H1 (cell line): ENCODE measurements at regions not wholly inside any gene's neighbourhood (a gene's known extent, or its start where the extent isn't known, plus 50 kb on each side); places are given as distances from the start of the nearest gene placed in this dataset.

Source experiments
- CTCF ChIA-PET: fragments of 300-600 bp; sonication (Branson Sonifier 250); formaldehyde crosslinking; loops from one replicate; lab custom pipeline; 2021; ENCODE audit not compliant: partially characterized antibody; lab: Charles Lee
- POLR2A ChIA-PET: fragments of 300-600 bp; sonication (Branson Sonifier 250); formaldehyde crosslinking; loops from one replicate; lab custom pipeline; 2021; ENCODE audit warnings: inconsistent platforms; ENCODE audit not compliant: partially characterized antibody; lab: Charles Lee
- DNase-seq, 2 experiments: peaks; one replicate each; pipeline versions ENCODE4 v3.0.0 to v3.0.0-alpha.2; 2010 to 2022; ENCODE audit warnings: low spot score in 2 of 2, low read depth in 1 of 2, mixed read lengths in 1 of 2
- FAIRE-seq: peaks from 2 replicates; lab custom pipeline; 2011; peaks lifted over from hg19 to GRCh38; lab: Jason Lieb, UNC
- H2AFZ ChIP-seq: 2 replicates; pipeline ENCODE4 v1.8.1; 2012; ENCODE audit warnings: low read length, inconsistent platforms
- H2AK5ac ChIP-seq: 2 replicates; pipeline ENCODE4 v1.6.1; 2013; ENCODE audit warnings: low read depth, low read length
- H2BK120ac ChIP-seq: replicated peaks from 2 replicates; pipeline ENCODE3; 2013; ENCODE audit warnings: low read depth, low read length, inconsistent platforms
- H2BK12ac ChIP-seq: 2 replicates; pipeline ENCODE4 v1.6.1; 2013; ENCODE audit warnings: low read depth, low read length
- H2BK15ac ChIP-seq: 2 replicates; pipeline ENCODE4 v1.6.1; 2013; ENCODE audit warnings: low read length
- H2BK20ac ChIP-seq: 2 replicates; pipeline ENCODE4 v1.6.1; 2013; ENCODE audit warnings: low read length
- H2BK5ac ChIP-seq: 2 replicates; pipeline ENCODE4 v1.6.1; 2013; ENCODE audit warnings: low read depth, low read length
- H3K14ac ChIP-seq: 2 replicates; pipeline ENCODE4 v1.6.1; 2013; ENCODE audit warnings: inconsistent platforms; ENCODE audit not compliant: insufficient read length
- H3K18ac ChIP-seq: 2 replicates; pipeline ENCODE4 v1.6.1; 2013; ENCODE audit warnings: low read length; ENCODE audit errors: extremely low read depth
- H3K23ac ChIP-seq: 2 replicates; pipeline ENCODE4 v1.6.1; 2013; ENCODE audit warnings: inconsistent platforms; ENCODE audit not compliant: insufficient read length
- H3K23me2 ChIP-seq: 2 replicates; pipeline ENCODE4 v1.6.1; 2013; ENCODE audit warnings: low read depth, low read length
- H3K27ac ChIP-seq: 2 replicates; pipeline ENCODE4 v1.6.1; 2011; ENCODE audit warnings: low read depth, low read length, inconsistent platforms
- H3K27me3 ChIP-seq, 4 experiments: replicated peaks in 1 of 4; 1 replicate in 1 of 4; 2 replicates in 3 of 4; pipeline versions ENCODE4 v1.6.1 to v1.8.1; 2011 to 2013; ENCODE audit warnings: low read length in 3 of 4, mild to moderate bottlenecking in 3 of 4, inconsistent platforms in 2 of 4, mixed read lengths in 2 of 4, moderate library complexity in 1 of 4; ENCODE audit not compliant: control insufficient read depth in 3 of 4, insufficient read depth in 3 of 4; ENCODE audit errors: extremely low read depth in 1 of 4
- H3K36me3 ChIP-seq, 4 experiments: 2 replicates each; pipeline versions ENCODE4 v1.6.1 to v1.8.1; 2011 to 2013; ENCODE audit warnings: mild to moderate bottlenecking in 4 of 4, low read length in 3 of 4, moderate library complexity in 2 of 4, control low read depth in 1 of 4, inconsistent platforms in 1 of 4; ENCODE audit not compliant: insufficient read depth in 4 of 4, control insufficient read depth in 2 of 4
- H3K4ac ChIP-seq: replicated peaks from 2 replicates; pipeline ENCODE3; 2013; ENCODE audit warnings: low read length, low read depth, mixed read lengths, inconsistent platforms; ENCODE audit not compliant: insufficient read length
- H3K4me1 ChIP-seq, 4 experiments: replicated peaks in 1 of 4; 1 replicate in 1 of 4; 2 replicates in 3 of 4; pipeline versions ENCODE4 v1.6.1 to v1.8.1; 2011 to 2013; ENCODE audit warnings: low read length in 3 of 4, inconsistent platforms in 2 of 4, mixed read lengths in 1 of 4; ENCODE audit not compliant: insufficient read depth in 4 of 4, control insufficient read depth in 3 of 4
- H3K4me2 ChIP-seq, 2 experiments: 2 replicates each; pipeline versions ENCODE4 v1.6.1 to v1.8.1; 2011 to 2013; ENCODE audit warnings: low read depth in 2 of 2, low read length in 2 of 2, control low read depth in 1 of 2, inconsistent platforms in 1 of 2, mild to moderate bottlenecking in 1 of 2; ENCODE audit not compliant: insufficient read depth in 1 of 2
- H3K4me3 ChIP-seq, 4 experiments: fragments of 200-600, 300-600 bp in 1 of 4; sonication (generic), shearing (Covaris generic), sonication (Bioruptor Twin) in 1 of 4; 2 replicates each; pipeline versions ENCODE4 v1.5.1 to v1.8.1; 2011 to 2016; ENCODE audit warnings: low read length in 4 of 4, low read depth in 3 of 4, control low read depth in 2 of 4, inconsistent platforms in 2 of 4, mild to moderate bottlenecking in 2 of 4, mixed read lengths in 1 of 4, moderate library complexity in 1 of 4; ENCODE audit not compliant: insufficient read depth in 2 of 4; ENCODE audit errors: extremely low read depth in 1 of 4
- H3K56ac ChIP-seq: replicated peaks from 2 replicates; pipeline ENCODE3; 2013; ENCODE audit warnings: low read depth, mild to moderate bottlenecking, mixed read lengths, low read length, inconsistent platforms; ENCODE audit not compliant: insufficient read length
- H3K79me1 ChIP-seq: 2 replicates; pipeline ENCODE4 v1.6.1; 2013; ENCODE audit warnings: low read depth, low read length, control low read depth
- H3K79me2 ChIP-seq, 2 experiments: 2 replicates each; pipeline versions ENCODE4 v1.6.1 to v1.8.1; 2012 to 2013; ENCODE audit warnings: low read length in 2 of 2, mild to moderate bottlenecking in 2 of 2, inconsistent platforms in 1 of 2; ENCODE audit not compliant: insufficient read depth in 2 of 2, control insufficient read depth in 1 of 2
- H3K9ac ChIP-seq, 4 experiments: replicated peaks in 1 of 4; 1 replicate in 1 of 4; 2 replicates in 3 of 4; pipeline versions ENCODE4 v1.6.1 to v1.8.1; 2011 to 2013; ENCODE audit warnings: low read depth in 3 of 4, low read length in 3 of 4, control low read depth in 2 of 4, mild to moderate bottlenecking in 2 of 4, moderate library complexity in 2 of 4, inconsistent platforms in 1 of 4; ENCODE audit errors: extremely low read depth in 1 of 4
- H3K9me3 ChIP-seq, 2 experiments: 2 replicates each; pipeline versions ENCODE4 v1.6.1 to v1.8.1; 2012 to 2013; ENCODE audit warnings: mild to moderate bottlenecking in 2 of 2, moderate library complexity in 2 of 2, control low read depth in 1 of 2, inconsistent platforms in 1 of 2, low read depth in 1 of 2, low read length in 1 of 2, mixed read lengths in 1 of 2; ENCODE audit not compliant: insufficient read depth in 2 of 2
- H4K20me1 ChIP-seq, 2 experiments: replicated peaks in 1 of 2; 2 replicates each; pipeline versions ENCODE3 to v1.8.1; 2011 to 2013; ENCODE audit warnings: inconsistent platforms in 2 of 2, low read length in 2 of 2, mild to moderate bottlenecking in 1 of 2; ENCODE audit not compliant: insufficient read depth in 2 of 2, control insufficient read depth in 1 of 2
- H4K5ac ChIP-seq: 2 replicates; pipeline ENCODE4 v1.6.1; 2013; ENCODE audit warnings: low read length, low read depth, mixed read lengths, inconsistent platforms; ENCODE audit not compliant: insufficient read length
- H4K8ac ChIP-seq: 2 replicates; pipeline ENCODE4 v1.8.0; 2013; ENCODE audit warnings: mild to moderate bottlenecking, moderate library complexity, low read length, inconsistent platforms; ENCODE audit not compliant: insufficient read depth; ENCODE audit errors: extremely low read depth
- H4K91ac ChIP-seq: replicated peaks from 2 replicates; pipeline ENCODE3; 2013; ENCODE audit warnings: low read length, mixed read lengths, inconsistent platforms; ENCODE audit not compliant: insufficient read length
- CHD2 ChIP-seq: IDR thresholded peaks from 2 replicates; pipeline ENCODE4 v1.6.1; 2012; ENCODE audit warnings: low read length, improper control_type of control experiment
- CREB1 ChIP-seq: IDR thresholded peaks from 2 replicates; pipeline ENCODE4 v1.6.1; 2012; ENCODE audit warnings: inconsistent platforms
- CTBP2 ChIP-seq: IDR thresholded peaks from 2 replicates; pipeline ENCODE4 v1.7.0; 2011; ENCODE audit warnings: borderline replicate concordance, mild to moderate bottlenecking, moderate library complexity, mixed read lengths, low read length; ENCODE audit not compliant: insufficient read depth, insufficient read length
- POU5F1 ChIP-seq: IDR thresholded peaks from 2 replicates; pipeline ENCODE4 v1.6.1; 2011; ENCODE audit warnings: low read depth, mild to moderate bottlenecking, low read length, moderate library complexity
- RBBP5 ChIP-seq: IDR thresholded peaks from 2 replicates; pipeline ENCODE4 v1.7.1; 2012; ENCODE audit warnings: low read depth, mild to moderate bottlenecking, inconsistent platforms, low read length, moderate library complexity, borderline replicate concordance
- RFX5 ChIP-seq: IDR thresholded peaks from 2 replicates; pipeline ENCODE4 v1.6.1; 2011; ENCODE audit warnings: low read depth, low read length, improper control_type of control experiment, borderline replicate concordance
- SP1 ChIP-seq: IDR thresholded peaks from 2 replicates; pipeline ENCODE4 v1.6.1; 2011; ENCODE audit warnings: low read depth, low read length
- ZNF274 ChIP-seq: IDR thresholded peaks from 2 replicates; pipeline ENCODE4 v1.7.0; 2012; ENCODE audit warnings: low read length, borderline replicate concordance; ENCODE audit errors: extremely low read depth
- WGBS, 2 experiments: shearing (Covaris generic) in 1 of 2; methylation state at CpG; one replicate each; pipeline versions ENCODE4 v1.1.6 to v1.1.7; 2013 to 2015; ENCODE audit warnings: low lambda C conversion rate in 2 of 2, mixed read lengths in 2 of 2, inconsistent platforms in 1 of 2, low coverage in 1 of 2, missing lambda C conversion rate in 1 of 2; ENCODE audit not compliant: insufficient replicate concordance in 2 of 2, insufficient coverage in 1 of 2, insufficient read length in 1 of 2; ENCODE audit errors: extremely low coverage in 1 of 2, missing lambda C conversion rate in 1 of 2; 5-methylcytosine and 5-hydroxymethylcytosine counted together

GRCh38 chr3:168959731-168960130, 703.8 kb downstream of the MECOM start:
- Histone ChIP-seq H3K4me2 (no peak overlapping the region), H3K23ac (no peak overlapping the region), H3K18ac (no peak overlapping the region), H2BK15ac (no peak overlapping the region), H4K5ac (no peak overlapping the region), H3K56ac (no peak overlapping the region), H3K4me1 (peaks cover 0 to 5% (median 0%) of the 10 kb centered on the region in 4 experiments; a peak in 1 of 7 replicates), H3K79me2 (no peaks in the 10 kb centered on the region), H3K23me2 (no peaks in the 10 kb centered on the region), H2BK12ac (no peak overlapping the region), H2BK5ac (no peak overlapping the region), H3K9me3 (no peaks in the 10 kb centered on the region), H3K9ac (no peak overlapping the region), H3K14ac (no peak overlapping the region), H2BK20ac (no peak overlapping the region), H3K79me1 (no peaks in the 10 kb centered on the region), H3K4me3 (no peak overlapping the region), H4K91ac (no peak overlapping the region), H3K27ac (no peak overlapping the region), H3K4ac (no peak overlapping the region), H3K27me3 (peaks cover 0 to 1% (median 0%) of the 10 kb centered on the region in 4 experiments; a peak in 1 of 7 replicates), H4K8ac (no peak overlapping the region), H2AFZ (no peak overlapping the region)
- 55% methylated on average over 3 of the region's 3 CpGs; no CpG with 5 or more reads in 1 of the 2 experiments for whole genome bisulfite sequencing, 2 experiments
- POLR2A ChIA-PET, result no interaction called here
- FAIRE-seq (no peak), DNase-seq (no peak)
- CTCF ChIA-PET, result interaction anchor here (0.8 kb wide), 1 partner anchor 88 kb away, joined by 3 read pairs; no protein-coding TSS in a partner anchor
- TF ChIP-seq CHD2 (no peak), CTBP2 (no peak), POU5F1 (no peak), CREB1 (no peak), SP1 (no peak), RBBP5 (no peak), ZNF274 (no peak), RFX5 (no peak)
- TF ChIP-seq, all 59 proteins: peak for 0
- H2BK120ac ChIP-seq, result no peak overlapping the region
- no peaks in the 10 kb centered on the region for H3K36me3 ChIP-seq
- H4K20me1 ChIP-seq, result no peaks in the 10 kb centered on the region
- H2AK5ac ChIP-seq, result no peak overlapping the region
